ENCODE measurements at regions not wholly inside any gene's neighbourhood (a gene's known extent, or its start where the extent isn't known, plus 50 kb on each side); places are given as distances from the start of the nearest gene placed in this dataset.

DNA sequence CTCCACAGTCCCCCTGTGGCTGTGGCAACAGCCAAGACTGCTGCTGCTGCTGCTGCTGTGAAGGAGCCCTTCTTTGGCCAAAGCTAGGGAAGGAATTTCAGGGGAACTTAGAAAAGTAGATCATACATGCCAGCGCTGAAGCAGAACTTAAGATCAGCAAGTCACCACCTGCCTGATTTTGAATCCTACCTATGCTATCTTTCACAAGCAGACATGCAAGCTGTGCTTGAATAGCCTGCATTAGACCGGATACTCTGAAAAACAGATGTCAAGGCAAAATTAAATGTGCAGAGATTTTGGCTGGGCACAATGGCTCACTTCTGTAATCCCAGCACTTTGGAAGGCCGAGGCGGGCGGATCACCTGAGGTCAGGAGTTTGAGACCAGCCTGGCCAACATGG is 99.3 kb upstream of the ZNF366 start:
- no peak for TF ChIP-seq ZNF274 (IDR thresholded peaks at IDR 0.05; ENCODE audit: borderline replicate concordance, extremely low read depth, low read length)
- TF ChIP-seq, protein P1, sequence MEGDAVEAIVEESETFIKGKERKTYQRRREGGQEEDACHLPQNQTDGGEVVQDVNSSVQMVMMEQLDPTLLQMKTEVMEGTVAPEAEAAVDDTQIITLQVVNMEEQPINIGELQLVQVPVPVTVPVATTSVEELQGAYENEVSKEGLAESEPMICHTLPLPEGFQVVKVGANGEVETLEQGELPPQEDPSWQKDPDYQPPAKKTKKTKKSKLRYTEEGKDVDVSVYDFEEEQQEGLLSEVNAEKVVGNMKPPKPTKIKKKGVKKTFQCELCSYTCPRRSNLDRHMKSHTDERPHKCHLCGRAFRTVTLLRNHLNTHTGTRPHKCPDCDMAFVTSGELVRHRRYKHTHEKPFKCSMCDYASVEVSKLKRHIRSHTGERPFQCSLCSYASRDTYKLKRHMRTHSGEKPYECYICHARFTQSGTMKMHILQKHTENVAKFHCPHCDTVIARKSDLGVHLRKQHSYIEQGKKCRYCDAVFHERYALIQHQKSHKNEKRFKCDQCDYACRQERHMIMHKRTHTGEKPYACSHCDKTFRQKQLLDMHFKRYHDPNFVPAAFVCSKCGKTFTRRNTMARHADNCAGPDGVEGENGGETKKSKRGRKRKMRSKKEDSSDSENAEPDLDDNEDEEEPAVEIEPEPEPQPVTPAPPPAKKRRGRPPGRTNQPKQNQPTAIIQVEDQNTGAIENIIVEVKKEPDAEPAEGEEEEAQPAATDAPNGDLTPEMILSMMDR (IDR thresholded peaks at IDR 0.05; ENCODE audit: control extremely low read depth in 1 of 3, insufficient read depth in 1 of 3, low read depth in 1 of 3, low read length in 3 of 3) = no peak

Data from H1 (cell line).